GM23338 (cell line): ENCODE measurements at regions not wholly inside any gene's neighbourhood (a gene's known extent, or its start where the extent isn't known, plus 50 kb on each side); places are given as distances from the start of the nearest gene placed in this dataset.

Experiments
- ATAC-seq: fragments of 200-7000 bp; cut with Tn5 transposase; 3 replicates; pipeline ENCODE4 v1.9.1; 2020
- DNase-seq: peaks from one replicate; pipeline ENCODE4 v3.0.0-alpha.2; 2015; ENCODE audit warnings: low spot score
- H2AFZ ChIP-seq: fragments of 200-600 bp; sonication (generic); 2 replicates; pipeline ENCODE4 v1.8.0; 2016; ENCODE audit warnings: antibody characterized with exemption, mild to moderate bottlenecking, moderate library complexity
- H3F3A ChIP-seq: fragments of 200-600 bp; sonication (generic); replicated peaks from 2 replicates; pipeline ENCODE4 v1.8.0; 2017; ENCODE audit warnings: antibody characterized with exemption, mixed run types, low read depth
- H3K27ac ChIP-seq: fragments of 200-600 bp; sonication (generic); 2 replicates; pipeline ENCODE4 v1.6.1; 2016; ENCODE audit warnings: low read depth
- H3K27me3 ChIP-seq: fragments of 200-600 bp; sonication (generic); 2 replicates; pipeline ENCODE4 v1.8.0; 2016; ENCODE audit warnings: mild to moderate bottlenecking, mixed run types, moderate library complexity; ENCODE audit not compliant: insufficient read depth
- H3K36me3 ChIP-seq: fragments of 200-600 bp; sonication (generic); 2 replicates; pipeline ENCODE4 v1.8.0; 2016; ENCODE audit warnings: mild to moderate bottlenecking; ENCODE audit not compliant: insufficient read depth
- H3K4me1 ChIP-seq: fragments of 200-600 bp; sonication (generic); 2 replicates; pipeline ENCODE4 v1.8.0; 2016; ENCODE audit warnings: mild to moderate bottlenecking, moderate library complexity; ENCODE audit not compliant: insufficient read depth
- H3K4me2 ChIP-seq: fragments of 200-600 bp; sonication (generic); 2 replicates; pipeline ENCODE4 v1.7.1; 2017; ENCODE audit warnings: mixed run types
- H3K4me3 ChIP-seq: fragments of 200-600 bp; sonication (generic); 2 replicates; pipeline ENCODE4 v1.6.1; 2016; ENCODE audit warnings: mixed run types
- H3K79me2 ChIP-seq: fragments of 200-600 bp; sonication (generic); replicated peaks from 2 replicates; pipeline ENCODE4 v1.8.0; 2017; ENCODE audit warnings: mild to moderate bottlenecking; ENCODE audit not compliant: insufficient read depth
- H3K9me2 ChIP-seq: fragments of 200-600 bp; sonication (generic); 2 replicates; pipeline ENCODE4 v1.8.0; 2017; ENCODE audit not compliant: insufficient read depth
- H4K20me1 ChIP-seq: fragments of 200-600 bp; sonication (generic); replicated peaks from 2 replicates; pipeline ENCODE4 v1.8.0; 2017; ENCODE audit warnings: mild to moderate bottlenecking; ENCODE audit not compliant: insufficient read depth
- H3K27ac Mint-ChIP-seq: 2 replicates; pipeline ENCODE4 v1.8.0; 2020; ENCODE audit warnings: inconsistent platforms, mild to moderate bottlenecking, moderate library complexity, mixed read lengths
- H3K27me3 Mint-ChIP-seq: 3 replicates; pipeline ENCODE4 v1.8.0; 2022; ENCODE audit warnings: low read depth, mild to moderate bottlenecking, moderate library complexity, mixed read lengths, inconsistent platforms; ENCODE audit not compliant: insufficient read depth, poor library complexity
- H3K36me3 Mint-ChIP-seq: 3 replicates; pipeline ENCODE4 v1.8.0; 2021; ENCODE audit warnings: low read depth, mild to moderate bottlenecking, inconsistent platforms, moderate library complexity, mixed read lengths
- H3K4me1 Mint-ChIP-seq: 3 replicates; pipeline ENCODE4 v1.8.0; 2020; ENCODE audit warnings: mild to moderate bottlenecking, inconsistent platforms, mixed read lengths
- H3K4me3 Mint-ChIP-seq: 3 replicates; pipeline ENCODE4 v1.8.0; 2021; ENCODE audit warnings: moderate library complexity, mild to moderate bottlenecking, inconsistent platforms, mixed read lengths
- H3K9me3 Mint-ChIP-seq: 3 replicates; pipeline ENCODE4 v1.8.0; 2020; ENCODE audit warnings: moderate library complexity, mild to moderate bottlenecking, inconsistent platforms, mixed read lengths
- CTCF ChIP-seq, 2 experiments: fragments of 200-600 bp in 1 of 2; sonication (generic) in 1 of 2; conservative IDR thresholded peaks; 2 replicates each; pipeline versions ENCODE4 v1.5.1 to v1.6.1; 2016 to 2017; ENCODE audit warnings: antibody characterized with exemption in 2 of 2, low read depth in 2 of 2, mild to moderate bottlenecking in 2 of 2, moderate library complexity in 1 of 2
- ETS1 ChIP-seq: IDR thresholded peaks from 2 replicates; pipeline ENCODE4 v1.6.1; 2016; ENCODE audit warnings: antibody characterized with exemption
- EZH2 ChIP-seq: fragments of 200-600 bp; sonication (generic); IDR thresholded peaks from one replicate; pipeline ENCODE4 v1.8.0; 2017; ENCODE audit warnings: antibody characterized with exemption, mild to moderate bottlenecking, low read depth; ENCODE audit not compliant: unreplicated experiment
- EZH2phosphoT487 ChIP-seq: fragments of 200-600 bp; sonication (generic); IDR thresholded peaks from one replicate; pipeline ENCODE4 v1.8.1; 2018; ENCODE audit warnings: antibody characterized with exemption; ENCODE audit not compliant: unreplicated experiment
- JUNB ChIP-seq: IDR thresholded peaks from one replicate; pipeline ENCODE4 v1.6.1; 2016; ENCODE audit warnings: antibody characterized with exemption; ENCODE audit not compliant: unreplicated experiment
- NANOG ChIP-seq: IDR thresholded peaks from 2 replicates; pipeline ENCODE4 v1.6.1; 2016; ENCODE audit warnings: antibody characterized with exemption, borderline replicate concordance
- POLR2AphosphoS5 ChIP-seq: IDR thresholded peaks from 2 replicates; pipeline ENCODE4 v1.6.1; 2016; ENCODE audit warnings: antibody characterized with exemption, low read depth
- REST ChIP-seq: IDR thresholded peaks from one replicate; pipeline ENCODE4 v1.6.1; 2018; ENCODE audit warnings: antibody characterized with exemption; ENCODE audit not compliant: unreplicated experiment
- ZNF331 ChIP-seq: fragments of 250-450 bp; sonication (Bioruptor Pico); IDR thresholded peaks from 2 replicates; pipeline ENCODE4 v1.5.0; 2020; ENCODE audit warnings: low read depth, mild to moderate bottlenecking, moderate library complexity
- ZNF462 ChIP-seq: fragments of 250-450 bp; sonication (Bioruptor Pico); IDR thresholded peaks from 2 replicates; pipeline ENCODE4 v1.5.0; 2020; ENCODE audit warnings: mild to moderate bottlenecking, moderate library complexity

GRCh38 chr12:59890896-59891579 is 295.2 kb downstream of the SLC16A7 start (continued):
- TF ChIP-seq REST (no peak), EZH2phosphoT487 (no peak), NANOG (no peak), EZH2 (no peak), CTCF (conservative IDR thresholded peaks at IDR 0.05; ENCODE audit: low read depth in 2 of 2) (no peak), POLR2AphosphoS5 (no peak)

- peaks cover 7% of the 10 kb centered on the region; the same call in 1 of the 2 replicates for H3K4me1 ChIP-seq
- H3K4me1 Mint-ChIP-seq, result peaks cover 7% of the 10 kb centered on the region
- TF ChIP-seq EZH2phosphoT487 (no peak), ZNF331 (CRISPR knock-in tag) (no peak), ZNF462 (CRISPR knock-in tag) (no peak), ETS1 (no peak), JUNB (no peak)
These were observed 299.4 kb downstream of the SLC16A7 start for GRCh38 chr12:59895166-59895775.

More at GRCh38 chr12:59895166-59895775, 299.4 kb downstream of the SLC16A7 start:
- Histone ChIP-seq H3K36me3 (no peaks in the 10 kb centered on the region), H3K4me2 (no peak overlapping the region), H3F3A (no peaks in the 10 kb centered on the region), H3K4me3 (no peak overlapping the region), H3K9me2 (no peaks in the 10 kb centered on the region), H3K27me3 (no peaks in the 10 kb centered on the region), H2AFZ (no peak overlapping the region), H4K20me1 (no peaks in the 10 kb centered on the region), H3K79me2 (no peaks in the 10 kb centered on the region), H3K27ac (no peak overlapping the region)
- Mint-ChIP-seq H3K4me3 (no peak overlapping the region), H3K27me3 (no peaks in the 10 kb centered on the region), H3K9me3 (no peaks in the 10 kb centered on the region), H3K36me3 (no peaks in the 10 kb centered on the region), H3K27ac (no peak overlapping the region)
- DNase-seq (no peak), ATAC-seq (no peak)
